ENCODE measurements at regions not wholly inside any gene's neighbourhood (a gene's known extent, or its start where the extent isn't known, plus 50 kb on each side); places are given as distances from the start of the nearest gene placed in this dataset.

- TF ChIP-seq POLR2AphosphoS5 (IDR thresholded peaks at IDR 0.05; ENCODE audit: low read depth, low read length): no peak
- no peak for TF ChIP-seq TAF1 (IDR thresholded peaks at IDR 0.05; ENCODE audit: borderline replicate concordance, low read depth, low read length)
- no peak for TF ChIP-seq POLR2A (IDR thresholded peaks at IDR 0.05; ENCODE audit: low read depth, low read length)
Observed at GRCh38 chr12:63450334-63450733, 218.0 kb downstream of the DPY19L2 start.

Measured in GM12892 (cell line).